Gastrocnemius medialis (tissue), 4 donors: ENCODE measurements at regions not wholly inside any gene's neighbourhood (a gene's known extent, or its start where the extent isn't known, plus 50 kb on each side); places are given as distances from the start of the nearest gene placed in this dataset.

Experiments
- POLR2A ChIP-seq, 2 donors: fragments of 450-650 bp; IDR thresholded peaks; one replicate each; pipeline ENCODE4 v1.6.1; 2017; ENCODE audit warnings: antibody characterized with exemption in 2 of 2, mild to moderate bottlenecking in 2 of 2, moderate library complexity in 2 of 2
- TF ChIP-seq, protein P1 (sequence below), 5 experiments: fragments of 450-650 bp in 3 of 5; fragments of 200-600 bp in 2 of 5; sonication (generic) in 2 of 5; IDR thresholded peaks in 4 of 5; conservative IDR thresholded peaks in 1 of 5; 1 replicate in 4 of 5; 2 replicates in 1 of 5; pipeline ENCODE4 v1.5.1; 2016 to 2019; ENCODE audit warnings: antibody characterized with exemption in 5 of 5, mild to moderate bottlenecking in 3 of 5, moderate library complexity in 3 of 5

DNA sequence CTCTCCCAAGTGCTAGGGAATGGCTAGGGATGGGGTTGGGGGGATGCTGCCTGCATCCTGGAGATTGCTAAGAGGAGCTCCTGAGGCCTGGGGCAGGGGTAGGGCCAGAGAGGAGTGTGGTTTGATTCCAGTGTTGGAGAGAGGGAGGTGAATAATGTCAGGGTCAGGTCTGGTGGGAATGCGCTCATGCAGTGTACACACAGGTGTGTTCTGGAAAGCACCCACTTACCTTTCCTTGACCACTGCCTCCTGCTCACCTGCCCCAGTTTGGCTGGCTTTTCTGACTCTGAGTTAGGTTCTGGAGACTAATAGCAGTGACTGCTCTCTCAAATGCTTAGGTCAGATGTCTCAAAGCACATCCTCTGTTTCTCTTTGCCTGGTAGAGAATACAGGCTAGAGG, 135.4 kb upstream of the BMPER start:
- TF ChIP-seq, protein P1, sequence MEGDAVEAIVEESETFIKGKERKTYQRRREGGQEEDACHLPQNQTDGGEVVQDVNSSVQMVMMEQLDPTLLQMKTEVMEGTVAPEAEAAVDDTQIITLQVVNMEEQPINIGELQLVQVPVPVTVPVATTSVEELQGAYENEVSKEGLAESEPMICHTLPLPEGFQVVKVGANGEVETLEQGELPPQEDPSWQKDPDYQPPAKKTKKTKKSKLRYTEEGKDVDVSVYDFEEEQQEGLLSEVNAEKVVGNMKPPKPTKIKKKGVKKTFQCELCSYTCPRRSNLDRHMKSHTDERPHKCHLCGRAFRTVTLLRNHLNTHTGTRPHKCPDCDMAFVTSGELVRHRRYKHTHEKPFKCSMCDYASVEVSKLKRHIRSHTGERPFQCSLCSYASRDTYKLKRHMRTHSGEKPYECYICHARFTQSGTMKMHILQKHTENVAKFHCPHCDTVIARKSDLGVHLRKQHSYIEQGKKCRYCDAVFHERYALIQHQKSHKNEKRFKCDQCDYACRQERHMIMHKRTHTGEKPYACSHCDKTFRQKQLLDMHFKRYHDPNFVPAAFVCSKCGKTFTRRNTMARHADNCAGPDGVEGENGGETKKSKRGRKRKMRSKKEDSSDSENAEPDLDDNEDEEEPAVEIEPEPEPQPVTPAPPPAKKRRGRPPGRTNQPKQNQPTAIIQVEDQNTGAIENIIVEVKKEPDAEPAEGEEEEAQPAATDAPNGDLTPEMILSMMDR (IDR thresholded peaks at IDR 0.05 in 4 of 5, conservative IDR thresholded peaks at IDR 0.05 in 1 of 5): no peak
- TF ChIP-seq POLR2A (IDR thresholded peaks at IDR 0.05): no peak
